ENCODE measurements at regions not wholly inside any gene's neighbourhood (a gene's known extent, or its start where the extent isn't known, plus 50 kb on each side); places are given as distances from the start of the nearest gene placed in this dataset.

DNA sequence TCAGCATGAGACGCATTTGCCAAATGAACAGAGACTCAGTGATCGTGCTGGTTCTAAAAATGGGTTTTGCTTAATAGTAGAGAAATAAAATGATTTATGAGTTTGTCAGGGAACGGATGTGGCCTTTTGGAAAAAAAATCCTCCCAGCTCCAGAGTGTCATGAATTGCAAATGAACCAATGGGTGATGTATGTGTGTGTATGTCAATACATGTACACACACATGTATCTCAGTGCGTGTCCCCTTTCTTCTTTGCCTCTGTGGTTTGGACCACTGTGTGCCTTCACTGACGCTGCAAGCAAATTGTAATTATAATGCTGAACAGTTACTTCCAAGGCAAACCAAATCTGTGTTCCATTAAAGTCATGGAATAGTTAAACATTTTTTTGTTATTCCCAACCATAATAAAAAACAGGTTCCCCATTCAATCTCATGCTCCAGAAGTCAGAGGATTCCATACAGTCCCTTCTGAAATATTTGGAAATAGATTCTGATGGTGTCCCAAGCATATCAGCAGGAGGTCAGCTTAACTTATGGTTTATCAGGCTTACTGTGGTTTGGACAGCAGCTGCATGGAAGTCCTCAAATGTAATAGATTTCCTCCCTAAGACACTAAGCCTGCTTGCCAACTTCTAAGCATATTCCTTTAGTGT lies 630.5 kb downstream of the ACTL7B start:
- TF ChIP-seq, protein P1, sequence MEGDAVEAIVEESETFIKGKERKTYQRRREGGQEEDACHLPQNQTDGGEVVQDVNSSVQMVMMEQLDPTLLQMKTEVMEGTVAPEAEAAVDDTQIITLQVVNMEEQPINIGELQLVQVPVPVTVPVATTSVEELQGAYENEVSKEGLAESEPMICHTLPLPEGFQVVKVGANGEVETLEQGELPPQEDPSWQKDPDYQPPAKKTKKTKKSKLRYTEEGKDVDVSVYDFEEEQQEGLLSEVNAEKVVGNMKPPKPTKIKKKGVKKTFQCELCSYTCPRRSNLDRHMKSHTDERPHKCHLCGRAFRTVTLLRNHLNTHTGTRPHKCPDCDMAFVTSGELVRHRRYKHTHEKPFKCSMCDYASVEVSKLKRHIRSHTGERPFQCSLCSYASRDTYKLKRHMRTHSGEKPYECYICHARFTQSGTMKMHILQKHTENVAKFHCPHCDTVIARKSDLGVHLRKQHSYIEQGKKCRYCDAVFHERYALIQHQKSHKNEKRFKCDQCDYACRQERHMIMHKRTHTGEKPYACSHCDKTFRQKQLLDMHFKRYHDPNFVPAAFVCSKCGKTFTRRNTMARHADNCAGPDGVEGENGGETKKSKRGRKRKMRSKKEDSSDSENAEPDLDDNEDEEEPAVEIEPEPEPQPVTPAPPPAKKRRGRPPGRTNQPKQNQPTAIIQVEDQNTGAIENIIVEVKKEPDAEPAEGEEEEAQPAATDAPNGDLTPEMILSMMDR (conservative IDR thresholded peaks at IDR 0.05; ENCODE audit: low read depth in 2 of 2), result no peak
- TF ChIP-seq POLR2AphosphoS5 (IDR thresholded peaks at IDR 0.05; ENCODE audit: low read depth) (no peak), JUNB (IDR thresholded peaks at IDR 0.05; ENCODE audit: unreplicated experiment) (no peak), EZH2phosphoT487 (IDR thresholded peaks at IDR 0.05; ENCODE audit: unreplicated experiment) (no peak)

Data from GM23338 (cell line).